RWPE2 (cell line): ENCODE measurements at regions not wholly inside any gene's neighbourhood (a gene's known extent, or its start where the extent isn't known, plus 50 kb on each side); places are given as distances from the start of the nearest gene placed in this dataset.

Source experiments
- ATAC-seq: fragments of 200-7000 bp; cut with Tn5 transposase; 3 replicates; pipeline ENCODE4 v1.9.1; 2021; ENCODE audit warnings: low read depth
- DNase-seq: peaks from one replicate; pipeline ENCODE4 v3.0.0-alpha.2; 2020; ENCODE audit warnings: low spot score
- H3K27ac ChIP-seq: fragments of 450-650 bp; 2 replicates; pipeline ENCODE4 v1.5.1; 2017; ENCODE audit warnings: mild to moderate bottlenecking; ENCODE audit not compliant: poor library complexity, severe bottlenecking
- H3K27me3 ChIP-seq: fragments of 250-450 bp; sonication (Bioruptor Pico); 2 replicates; pipeline ENCODE4 v1.5.1; 2021; ENCODE audit warnings: mild to moderate bottlenecking, moderate library complexity; ENCODE audit not compliant: insufficient read depth, poor library complexity, severe bottlenecking
- H3K36me3 ChIP-seq: fragments of 250-450 bp; sonication (Bioruptor Pico); 2 replicates; pipeline ENCODE4 v1.5.1; 2020; ENCODE audit warnings: low read depth, mild to moderate bottlenecking, moderate library complexity
- H3K4me1 ChIP-seq: fragments of 250-450 bp; sonication (Bioruptor Pico); 2 replicates; pipeline ENCODE4 v1.5.1; 2021; ENCODE audit warnings: mild to moderate bottlenecking, moderate library complexity; ENCODE audit not compliant: insufficient read depth, poor library complexity, severe bottlenecking
- H3K4me3 ChIP-seq: fragments of 250-450 bp; sonication (Bioruptor Pico); 2 replicates; pipeline ENCODE4 v1.5.1; 2021; ENCODE audit warnings: mild to moderate bottlenecking, moderate library complexity; ENCODE audit not compliant: severe bottlenecking
- H3K9me3 ChIP-seq: fragments of 250-450 bp; sonication (Bioruptor Pico); 2 replicates; pipeline ENCODE4 v1.5.1; 2021; ENCODE audit warnings: mild to moderate bottlenecking, moderate library complexity; ENCODE audit not compliant: severe bottlenecking
- TF ChIP-seq, protein P1 (sequence below): fragments of 450-650 bp; IDR thresholded peaks from one replicate; pipeline ENCODE4 v1.5.1; 2017; ENCODE audit warnings: mild to moderate bottlenecking, moderate library complexity; ENCODE audit not compliant: poor library complexity, severe bottlenecking

DNA sequence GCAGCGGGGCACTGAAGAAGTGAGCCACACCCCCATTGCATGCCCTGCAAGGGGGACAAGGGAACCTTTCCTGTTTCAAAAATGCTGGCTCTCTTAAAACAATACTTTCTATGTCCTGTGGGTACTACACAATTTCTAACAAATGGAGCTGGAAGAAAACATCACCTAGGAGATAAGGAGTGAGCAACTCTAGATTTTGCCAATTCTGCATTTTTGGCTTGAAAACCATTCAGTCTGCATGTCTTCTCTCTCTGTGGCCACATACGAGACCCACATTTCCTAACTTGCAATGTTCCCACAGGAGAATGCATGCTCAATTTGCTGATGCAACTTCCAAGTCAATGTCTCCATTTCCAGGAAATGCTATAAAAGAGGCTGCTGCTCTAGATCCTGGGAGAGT is 662.0 kb downstream of the SQOR start:
- Histone ChIP-seq H3K4me3 (no peak overlapping the region), H3K9me3 (no peaks in the 10 kb centered on the region), H3K27ac (no peak overlapping the region), H3K27me3 (peaks cover 24% of the 10 kb centered on the region), H3K4me1 (no peaks in the 10 kb centered on the region), H3K36me3 (no peaks in the 10 kb centered on the region)
- TF ChIP-seq, protein P1, sequence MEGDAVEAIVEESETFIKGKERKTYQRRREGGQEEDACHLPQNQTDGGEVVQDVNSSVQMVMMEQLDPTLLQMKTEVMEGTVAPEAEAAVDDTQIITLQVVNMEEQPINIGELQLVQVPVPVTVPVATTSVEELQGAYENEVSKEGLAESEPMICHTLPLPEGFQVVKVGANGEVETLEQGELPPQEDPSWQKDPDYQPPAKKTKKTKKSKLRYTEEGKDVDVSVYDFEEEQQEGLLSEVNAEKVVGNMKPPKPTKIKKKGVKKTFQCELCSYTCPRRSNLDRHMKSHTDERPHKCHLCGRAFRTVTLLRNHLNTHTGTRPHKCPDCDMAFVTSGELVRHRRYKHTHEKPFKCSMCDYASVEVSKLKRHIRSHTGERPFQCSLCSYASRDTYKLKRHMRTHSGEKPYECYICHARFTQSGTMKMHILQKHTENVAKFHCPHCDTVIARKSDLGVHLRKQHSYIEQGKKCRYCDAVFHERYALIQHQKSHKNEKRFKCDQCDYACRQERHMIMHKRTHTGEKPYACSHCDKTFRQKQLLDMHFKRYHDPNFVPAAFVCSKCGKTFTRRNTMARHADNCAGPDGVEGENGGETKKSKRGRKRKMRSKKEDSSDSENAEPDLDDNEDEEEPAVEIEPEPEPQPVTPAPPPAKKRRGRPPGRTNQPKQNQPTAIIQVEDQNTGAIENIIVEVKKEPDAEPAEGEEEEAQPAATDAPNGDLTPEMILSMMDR: no peak
- no peak for DNase-seq
- ATAC-seq: no peak

DNA sequence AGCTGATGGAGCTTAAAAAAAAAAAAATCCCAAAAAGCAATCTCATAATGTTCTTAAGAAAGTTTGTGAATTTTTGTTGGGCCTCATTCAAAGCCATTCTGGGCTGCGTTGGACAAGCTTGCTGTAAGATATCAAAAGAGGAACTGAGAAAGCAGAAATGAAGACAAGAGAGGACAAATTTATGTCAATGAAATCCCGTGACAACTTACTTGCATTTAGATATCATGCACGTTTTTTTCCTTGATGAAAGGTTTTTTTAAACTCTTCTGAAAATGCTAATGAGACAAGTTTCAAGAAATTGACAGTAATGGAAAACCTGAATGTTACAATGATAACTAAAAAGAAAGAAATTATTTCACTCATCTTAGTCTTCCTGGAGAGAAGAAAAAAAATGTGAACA is 662.9 kb downstream of the SQOR start:
- peaks cover 14% of the 10 kb centered on the region for H3K27me3 ChIP-seq
- H3K9me3 ChIP-seq: no peaks in the 10 kb centered on the region
- no peaks in the 10 kb centered on the region for H3K4me1 ChIP-seq
- DNase-seq (no peak), ATAC-seq (no peak)
- no peak overlapping the region for H3K27ac ChIP-seq
- no peak overlapping the region for H3K4me3 ChIP-seq
- H3K36me3 ChIP-seq: no peaks in the 10 kb centered on the region
- TF ChIP-seq, protein P1: no peak

DNA sequence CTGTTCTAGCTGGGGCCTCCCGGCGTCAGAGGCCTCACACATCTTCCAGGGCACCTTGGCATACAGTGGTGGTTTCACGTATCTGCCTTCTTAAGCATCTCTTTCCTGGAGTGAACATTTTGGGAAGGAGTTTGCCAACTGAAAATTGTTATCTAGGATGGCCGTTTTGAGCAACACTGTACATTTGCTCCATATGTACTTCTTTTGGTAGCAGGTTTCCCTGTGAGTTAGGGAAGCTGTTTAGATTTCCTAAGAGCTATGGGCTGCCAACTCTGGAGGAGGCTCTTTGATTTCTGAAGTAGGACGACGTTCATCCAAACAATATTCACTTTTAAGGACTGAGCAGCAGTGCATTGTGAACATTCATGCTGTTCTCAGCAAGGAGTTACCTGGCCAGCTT is 665.9 kb downstream of the SQOR start:
- no peak overlapping the region for H3K4me3 ChIP-seq
- no peaks in the 10 kb centered on the region for H3K36me3 ChIP-seq
- no peak overlapping the region for H3K27ac ChIP-seq
- no peaks in the 10 kb centered on the region for H3K4me1 ChIP-seq
- DNase-seq: no peak
- no peaks in the 10 kb centered on the region for H3K9me3 ChIP-seq
- no peak for ATAC-seq
- no peaks in the 10 kb centered on the region for H3K27me3 ChIP-seq
- TF ChIP-seq, protein P1: no peak

DNA sequence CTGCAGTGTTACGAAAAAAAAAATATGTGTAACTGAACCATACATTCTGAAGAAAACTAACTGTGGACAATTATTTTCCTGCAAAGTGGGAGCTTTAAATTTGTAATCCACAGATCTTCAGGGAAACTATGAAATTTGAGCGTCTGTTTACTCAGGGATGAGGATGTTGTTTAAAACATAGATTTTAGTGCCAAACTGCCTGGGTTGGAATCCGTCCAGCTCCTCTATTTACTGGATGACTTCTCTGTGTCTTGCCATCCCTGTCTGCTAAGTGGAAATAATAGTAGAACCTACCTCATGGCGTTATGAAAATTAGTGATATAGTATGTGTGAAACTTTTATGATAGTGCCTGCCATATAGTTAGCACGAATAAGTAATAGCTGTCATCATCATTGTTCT is 666.5 kb downstream of the SQOR start:
- ATAC-seq: no peak; the same call in 2 of the 3 replicates

DNA sequence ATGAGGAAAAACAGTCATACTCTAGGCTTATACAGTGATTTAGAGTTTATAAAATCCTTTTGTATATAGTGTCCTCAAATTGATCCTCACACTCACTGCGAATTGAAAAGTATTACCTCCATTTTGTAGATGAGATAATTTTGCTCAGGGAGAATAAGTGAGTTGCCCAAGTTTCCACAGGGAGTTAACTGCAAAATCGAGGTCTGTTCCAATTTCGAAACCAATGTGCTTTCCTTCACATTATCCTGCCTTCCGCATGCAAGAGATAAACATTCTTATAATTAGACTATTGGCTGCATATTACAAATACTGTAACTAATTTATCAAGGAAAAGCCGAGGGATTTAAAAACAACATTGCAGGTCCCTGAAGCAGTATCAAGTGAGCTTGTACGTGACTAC is 667.0 kb downstream of the SQOR start:
- Histone ChIP-seq H3K27me3 (no peaks in the 10 kb centered on the region), H3K4me1 (no peaks in the 10 kb centered on the region), H3K4me3 (no peak overlapping the region), H3K9me3 (no peaks in the 10 kb centered on the region), H3K27ac (no peak overlapping the region), H3K36me3 (no peaks in the 10 kb centered on the region)
- TF ChIP-seq, protein P1: no peak
- no peak for DNase-seq
- no peak for ATAC-seq

More for the DNA sequence above, 666.5 kb downstream of the SQOR start:
- H3K36me3 ChIP-seq: no peaks in the 10 kb centered on the region
- H3K4me3 ChIP-seq: no peak overlapping the region
- no peak for DNase-seq
- H3K4me1 ChIP-seq: no peaks in the 10 kb centered on the region
- no peaks in the 10 kb centered on the region for H3K9me3 ChIP-seq
- H3K27me3 ChIP-seq: no peaks in the 10 kb centered on the region
- TF ChIP-seq, protein P1: no peak
- no peak overlapping the region for H3K27ac ChIP-seq
